NT2/D1 (cell line): ENCODE measurements at regions not wholly inside any gene's neighbourhood (a gene's known extent, or its start where the extent isn't known, plus 50 kb on each side); places are given as distances from the start of the nearest gene placed in this dataset.

Experiments used
- DNase-seq: peaks from one replicate; pipeline ENCODE4 v3.0.0-alpha.2; 2011; ENCODE audit warnings: low read depth, low spot score
- H3K27me3 ChIP-seq: 2 replicates; pipeline ENCODE4 v1.6.0; 2011; ENCODE audit warnings: mild to moderate bottlenecking; ENCODE audit not compliant: insufficient read length, insufficient read depth
- H3K36me3 ChIP-seq: 2 replicates; pipeline ENCODE4 v1.6.1; 2011; ENCODE audit warnings: mild to moderate bottlenecking, low read length, mixed read lengths; ENCODE audit not compliant: insufficient read depth, insufficient read length
- H3K4me1 ChIP-seq: 2 replicates; pipeline ENCODE4 v1.5.1; 2011; ENCODE audit not compliant: insufficient read depth, insufficient read length
- H3K4me3 ChIP-seq: 2 replicates; pipeline ENCODE4 v1.5.1; 2011; ENCODE audit warnings: low read depth; ENCODE audit not compliant: insufficient read length
- H3K9ac ChIP-seq: 2 replicates; pipeline ENCODE4 v1.6.0; 2011; ENCODE audit warnings: low read depth; ENCODE audit not compliant: insufficient read length
- H3K9me3 ChIP-seq: 2 replicates; pipeline ENCODE4 v1.5.1; 2011; ENCODE audit warnings: mild to moderate bottlenecking, low read length; ENCODE audit not compliant: insufficient read depth
- SUZ12 ChIP-seq: IDR thresholded peaks from 2 replicates; pipeline ENCODE4 v1.6.1; 2011; ENCODE audit not compliant: insufficient read length, insufficient read depth; ENCODE audit errors: extremely low read depth
- YY1 ChIP-seq: IDR thresholded peaks from 2 replicates; pipeline ENCODE4 v1.6.1; 2011; ENCODE audit not compliant: insufficient read length, insufficient read depth
- ZNF274 ChIP-seq: IDR thresholded peaks from 2 replicates; pipeline ENCODE4 v1.6.1; 2011; ENCODE audit warnings: mild to moderate bottlenecking, low read depth, low read length

- no peak overlapping the region for H3K9ac ChIP-seq
- TF ChIP-seq SUZ12 (no peak), ZNF274 (no peak), YY1 (no peak)
- peaks cover 31% of the 10 kb centered on the region for H3K4me1 ChIP-seq
- no peak for DNase-seq
- no peaks in the 10 kb centered on the region for H3K9me3 ChIP-seq
- H3K4me3 ChIP-seq, result no peak overlapping the region
- H3K27me3 ChIP-seq, result no peaks in the 10 kb centered on the region
- H3K36me3 ChIP-seq, result no peaks in the 10 kb centered on the region
Observed at GRCh38 chr14:104290058-104290667, 151.8 kb downstream of the KIF26A start.

- Histone ChIP-seq H3K9me3 (no peaks in the 10 kb centered on the region), H3K9ac (no peak overlapping the region), H3K36me3 (no peaks in the 10 kb centered on the region), H3K27me3 (no peaks in the 10 kb centered on the region), H3K4me1 (peaks cover 31% of the 10 kb centered on the region), H3K4me3 (no peak overlapping the region)
- TF ChIP-seq YY1 (no peak), ZNF274 (no peak), SUZ12 (no peak)
- DNase-seq, result no peak
Observed at GRCh38 chr14:104290756-104291122, 152.4 kb downstream of the KIF26A start.

- Histone ChIP-seq H3K9ac (no peak overlapping the region), H3K27me3 (no peaks in the 10 kb centered on the region), H3K36me3 (no peaks in the 10 kb centered on the region), H3K9me3 (no peaks in the 10 kb centered on the region), H3K4me3 (peak overlapping the region; percentile 0), H3K4me1 (peaks cover 31% of the 10 kb centered on the region)
- TF ChIP-seq SUZ12 (no peak), YY1 (no peak), ZNF274 (no peak)
- DNase-seq, result peak; percentile 66
Observed at GRCh38 chr14:104291123-104292000, 153.0 kb downstream of the KIF26A start.

- Histone ChIP-seq H3K4me3 (no peak overlapping the region), H3K9ac (peak overlapping the region; percentile 56), H3K4me1 (peaks cover 32% of the 10 kb centered on the region), H3K27me3 (no peaks in the 10 kb centered on the region), H3K9me3 (no peaks in the 10 kb centered on the region), H3K36me3 (no peaks in the 10 kb centered on the region)
- no peak for DNase-seq
- TF ChIP-seq SUZ12, result no peak
- TF ChIP-seq ZNF274, result no peak
- TF ChIP-seq YY1, result no peak
Observed at GRCh38 chr14:104292084-104292970, 153.9 kb downstream of the KIF26A start.

GRCh38 chr14:104293231-104293841 lies 154.9 kb downstream of the KIF26A start:
- no peak for DNase-seq
- H3K9ac ChIP-seq, result no peak overlapping the region
- H3K27me3 ChIP-seq, result no peaks in the 10 kb centered on the region
- no peaks in the 10 kb centered on the region for H3K36me3 ChIP-seq
- H3K4me3 ChIP-seq, result no peak overlapping the region
- H3K4me1 ChIP-seq, result peaks cover 29% of the 10 kb centered on the region
- TF ChIP-seq ZNF274, result no peak
- TF ChIP-seq SUZ12, result no peak
- TF ChIP-seq YY1, result no peak
- no peaks in the 10 kb centered on the region for H3K9me3 ChIP-seq

GRCh38 chr14:104293851-104294627 lies 155.7 kb downstream of the KIF26A start:
- Histone ChIP-seq H3K9me3 (no peaks in the 10 kb centered on the region), H3K9ac (peak overlapping the region; percentile 21), H3K4me1 (peaks cover 29% of the 10 kb centered on the region), H3K36me3 (no peaks in the 10 kb centered on the region), H3K27me3 (no peaks in the 10 kb centered on the region), H3K4me3 (no peak overlapping the region)
- DNase-seq, result no peak
- TF ChIP-seq YY1, result no peak
- no peak for TF ChIP-seq ZNF274
